ENCODE measurements at regions not wholly inside any gene's neighbourhood (a gene's known extent, or its start where the extent isn't known, plus 50 kb on each side); places are given as distances from the start of the nearest gene placed in this dataset.

- Histone ChIP-seq H3K9me3 (no peaks in the 10 kb centered on the region), H3K27me3 (no peaks in the 10 kb centered on the region), H3K4me1 (no peaks in the 10 kb centered on the region), H3K27ac (no peak overlapping the region), H3K4me3 (no peak overlapping the region), H3K36me3 (replicated peaks in 1 of 2; ENCODE audit: insufficient read depth in 1 of 2, low read depth in 2 of 2) (no peaks in the 10 kb centered on the region)
- intact Hi-C loops (cut with DNase I): no loop called here
- ATAC-seq (no peak), DNase-seq (no peak)
- 70 to 72% methylated on average over 4 of the region's 4 CpGs for WGBS, 2 donors
- TF ChIP-seq CTCF (IDR thresholded peaks at IDR 0.05) (no peak), POLR2A (IDR thresholded peaks at IDR 0.05) (no peak)
Observed at GRCh38 chr7:27472043-27472442, 190.6 kb downstream of the HIBADH start.
